CD4-positive, alpha-beta T cell (primary cell): ENCODE measurements at regions not wholly inside any gene's neighbourhood (a gene's known extent, or its start where the extent isn't known, plus 50 kb on each side); places are given as distances from the start of the nearest gene placed in this dataset.
"Not testable (repeated sequence)": the region's sequence is repeated elsewhere in the genome, so short reads cannot be mapped to it uniquely, and the experiment has no call there.

Experiments used
- ATAC-seq: fragments of 200-7000 bp; cut with Tn5 transposase; one replicate; pipeline ENCODE4 v1.10.0; 2022; ENCODE audit warnings: mild to moderate bottlenecking; ENCODE audit not compliant: poor library complexity
- CTCF ChIA-PET: fragments of 350-600 bp; sonication (Branson Sonifier 250); formaldehyde crosslinking; loops from one replicate; lab custom pipeline; 2021; ENCODE audit warnings: antibody characterized with exemption, inconsistent platforms; lab: Charles Lee
- POLR2A ChIA-PET: fragments of 350-600 bp; sonication (Branson Sonifier 250); formaldehyde crosslinking; loops from one replicate; lab custom pipeline; 2021; ENCODE audit warnings: antibody characterized with exemption, inconsistent platforms; lab: Charles Lee
- DNase-seq, 14 experiments: peaks; one replicate each; pipeline ENCODE4 v3.0.0-alpha.2; 2013 to 2020; ENCODE audit warnings: mixed read lengths in 2 of 14
- H3K27ac ChIP-seq, 2 donors: one replicate each; pipeline versions ENCODE4 v1.5.1 to v1.7.0; 2013; ENCODE audit warnings: low read length in 2 of 2, low read depth in 1 of 2, mild to moderate bottlenecking in 1 of 2
- H3K27me3 ChIP-seq, 2 experiments: 1 replicate in 1 of 2; 2 replicates in 1 of 2; pipeline versions ENCODE4 v1.6.1 to v1.7.0; 2013; ENCODE audit warnings: low read length in 2 of 2, control low read depth in 1 of 2, mild to moderate bottlenecking in 1 of 2, moderate library complexity in 1 of 2; ENCODE audit not compliant: insufficient read depth in 2 of 2, control insufficient read depth in 1 of 2
- H3K36me3 ChIP-seq: one replicate; pipeline ENCODE4 v1.6.1; 2013; ENCODE audit warnings: low read length, control low read depth; ENCODE audit not compliant: insufficient read depth
- H3K4me1 ChIP-seq: one replicate; pipeline ENCODE4 v1.6.1; 2013; ENCODE audit warnings: low read length, control low read depth; ENCODE audit not compliant: insufficient read depth
- H3K4me3 ChIP-seq: one replicate; pipeline ENCODE4 v1.5.1; 2013; ENCODE audit warnings: mild to moderate bottlenecking, low read length, moderate library complexity
- H3K9me3 ChIP-seq, 2 experiments: 1 replicate in 1 of 2; 2 replicates in 1 of 2; pipeline versions ENCODE4 v1.6.1 to v1.7.0; 2013; ENCODE audit warnings: low read length in 2 of 2, mild to moderate bottlenecking in 2 of 2, control low read depth in 1 of 2, moderate library complexity in 1 of 2; ENCODE audit not compliant: control insufficient read depth in 1 of 2, insufficient read depth in 1 of 2
- H3K27ac Mint-ChIP-seq: one replicate; pipeline ENCODE4 v1.8.0; 2020; ENCODE audit warnings: mixed read lengths
- H3K27me3 Mint-ChIP-seq: one replicate; pipeline ENCODE4 v1.8.0; 2021; ENCODE audit warnings: mixed read lengths
- H3K36me3 Mint-ChIP-seq: one replicate; pipeline ENCODE4 v1.8.0; 2021; ENCODE audit warnings: low read depth, mixed read lengths
- H3K4me1 Mint-ChIP-seq: one replicate; pipeline ENCODE4 v1.8.0; 2021; ENCODE audit warnings: low read depth, mixed read lengths
- H3K4me3 Mint-ChIP-seq: one replicate; pipeline ENCODE4 v1.8.0; 2020; ENCODE audit warnings: mild to moderate bottlenecking, mixed read lengths
- H3K9me3 Mint-ChIP-seq: one replicate; pipeline ENCODE4 v1.8.0; 2020; ENCODE audit warnings: mixed read lengths
- CTCF ChIP-seq: fragments of 200-600 bp; IDR thresholded peaks from one replicate; pipeline ENCODE4 v1.8.0; 2022; ENCODE audit warnings: antibody characterized with exemption, mild to moderate bottlenecking
- intact Hi-C, 2 experiments: fragments of 100-400 bp; cut with DNase I in 1 of 2; cut with micrococcal nuclease in 1 of 2; formaldehyde crosslinking; loops; one replicate each; pipeline versions ENCODE4 v1.15.1 to v1.9.0; 2023 to 2025; cut with DNase I, micrococcal nuclease

DNA sequence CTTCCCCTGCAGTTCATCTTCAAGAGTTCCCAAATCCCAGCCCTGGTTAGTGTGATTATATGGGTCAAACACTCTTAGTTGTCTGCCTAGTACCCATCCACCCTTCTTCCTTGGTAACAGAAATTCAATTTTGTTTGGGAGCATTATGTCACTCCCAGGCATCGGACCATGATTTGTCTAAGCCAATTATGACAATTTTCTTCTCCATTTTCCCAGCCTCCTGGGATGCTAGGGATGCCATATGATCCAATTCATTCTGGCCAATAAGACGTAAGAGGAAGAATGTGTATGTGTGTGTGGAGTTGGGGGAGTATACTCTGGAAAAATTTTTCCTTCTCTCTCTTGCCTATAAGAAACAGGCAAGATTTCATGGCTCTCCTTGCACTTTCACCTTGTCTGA lies 465.9 kb downstream of the MID1IP1 start:
- no peaks in the 10 kb centered on the region for H3K27me3 ChIP-seq
- CTCF ChIA-PET: interaction anchor here (1.3 kb wide), 1 partner anchor 24 kb away, joined by 3 read pairs; no protein-coding TSS in a partner anchor
- no peak overlapping the region for H3K4me3 ChIP-seq
- POLR2A ChIA-PET: no interaction called here
- no peaks in the 10 kb centered on the region for H3K9me3 ChIP-seq
- H3K36me3 Mint-ChIP-seq: no peaks in the 10 kb centered on the region
- TF ChIP-seq CTCF: no peak
- ATAC-seq (no peak), DNase-seq (no peak)
- no peak overlapping the region for H3K27ac Mint-ChIP-seq
- H3K27me3 Mint-ChIP-seq: no peaks in the 10 kb centered on the region
- no peaks in the 10 kb centered on the region for H3K4me1 ChIP-seq
- intact Hi-C loops: loop anchor here in 1 of 2 experiments (5.0 kb wide), 1 partner anchor 165 kb away; no protein-coding TSS in a partner anchor
- peaks cover 9% of the 10 kb centered on the region for H3K4me1 Mint-ChIP-seq
- no peaks in the 10 kb centered on the region for H3K36me3 ChIP-seq
- H3K4me3 Mint-ChIP-seq: no peak overlapping the region
- H3K27ac ChIP-seq: no peak overlapping the region
- H3K9me3 Mint-ChIP-seq: peaks cover 2% of the 10 kb centered on the region

DNA sequence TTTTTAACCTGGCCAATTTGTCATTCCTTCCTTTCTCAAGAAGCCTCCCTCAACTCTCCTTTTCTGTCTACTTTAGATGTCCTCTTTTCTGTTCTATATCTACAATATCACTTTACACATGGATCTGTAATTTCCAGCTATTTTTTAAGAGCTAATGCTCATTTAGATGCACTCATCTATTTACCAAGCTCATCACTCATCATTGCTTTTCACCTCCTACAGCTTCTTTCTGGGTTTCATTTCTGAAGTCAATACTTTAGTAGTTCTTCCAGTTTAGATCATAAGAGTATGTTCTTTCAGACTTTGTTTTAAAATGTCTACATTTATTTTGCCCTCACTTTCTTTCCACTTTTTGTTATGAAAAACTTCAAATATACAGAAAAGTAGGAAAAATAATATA lies 466.9 kb downstream of the MID1IP1 start:
- POLR2A ChIA-PET: no interaction called here
- DNase-seq (no peak), ATAC-seq (no peak)
- Mint-ChIP-seq H3K27me3 (no peaks in the 10 kb centered on the region), H3K4me1 (peaks cover 9% of the 10 kb centered on the region), H3K4me3 (no peak overlapping the region), H3K36me3 (no peaks in the 10 kb centered on the region), H3K27ac (no peak overlapping the region), H3K9me3 (peaks cover 2% of the 10 kb centered on the region)
- intact Hi-C loops: loop anchor here in 1 of 2 experiments (5.0 kb wide), 1 partner anchor 164 kb away; no protein-coding TSS in a partner anchor
- no peaks in the 10 kb centered on the region for H3K9me3 ChIP-seq
- no peak overlapping the region for H3K27ac ChIP-seq
- CTCF ChIA-PET: no interaction called here
- no peak overlapping the region for H3K4me3 ChIP-seq
- no peak for TF ChIP-seq CTCF
- H3K27me3 ChIP-seq: no peaks in the 10 kb centered on the region
- H3K36me3 ChIP-seq: no peaks in the 10 kb centered on the region
- H3K4me1 ChIP-seq: no peaks in the 10 kb centered on the region

DNA sequence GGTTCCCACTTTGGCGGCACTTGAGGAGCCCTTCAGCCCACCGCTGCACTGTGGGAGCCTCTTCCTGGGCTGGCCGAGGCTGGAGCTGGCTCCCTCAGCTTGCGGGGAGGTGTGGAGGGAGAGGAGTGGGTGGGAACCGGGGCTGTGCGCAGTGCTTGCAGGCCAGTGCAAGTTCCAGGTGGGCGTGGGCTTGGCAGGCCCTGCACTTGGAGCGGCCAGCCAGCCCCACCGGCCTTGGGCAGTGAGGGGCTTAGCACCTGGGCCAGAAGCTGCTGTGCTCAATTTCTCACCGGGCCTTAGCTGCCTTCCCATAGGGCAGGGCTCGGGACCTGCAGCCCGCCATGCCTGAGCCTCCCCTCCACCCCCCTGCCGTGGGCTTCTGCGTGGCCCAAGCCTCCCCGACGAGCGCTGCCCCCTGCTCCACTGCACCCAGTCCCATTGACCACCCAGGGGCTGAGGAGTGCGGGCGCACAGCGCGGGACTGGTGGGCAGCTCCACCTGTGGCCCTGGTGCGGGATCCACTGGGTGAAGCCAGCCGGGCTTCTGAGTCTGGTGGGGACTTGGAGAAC lies 474.3 kb downstream of the MID1IP1 start:
- no peak overlapping the region for H3K27ac Mint-ChIP-seq
- no peaks in the 10 kb centered on the region for H3K36me3 Mint-ChIP-seq
- H3K27me3 ChIP-seq: no peaks in the 10 kb centered on the region
- H3K4me3 Mint-ChIP-seq: no peak overlapping the region
- no peaks in the 10 kb centered on the region for H3K9me3 Mint-ChIP-seq
- no peaks in the 10 kb centered on the region for H3K27me3 Mint-ChIP-seq
- no peaks in the 10 kb centered on the region for H3K4me1 ChIP-seq
- no peak overlapping the region for H3K27ac ChIP-seq
- no peak for DNase-seq
- peaks cover 0 to 5% of the 10 kb centered on the region in 2 experiments for H3K9me3 ChIP-seq
- no peaks in the 10 kb centered on the region for H3K36me3 ChIP-seq
- ChIA-PET POLR2A (no interaction called here), CTCF (no interaction called here)
- no peak for TF ChIP-seq CTCF
- H3K4me3 ChIP-seq: no peak overlapping the region
- ATAC-seq: no peak
- intact Hi-C loops: no loop called here
- no peaks in the 10 kb centered on the region for H3K4me1 Mint-ChIP-seq

DNA sequence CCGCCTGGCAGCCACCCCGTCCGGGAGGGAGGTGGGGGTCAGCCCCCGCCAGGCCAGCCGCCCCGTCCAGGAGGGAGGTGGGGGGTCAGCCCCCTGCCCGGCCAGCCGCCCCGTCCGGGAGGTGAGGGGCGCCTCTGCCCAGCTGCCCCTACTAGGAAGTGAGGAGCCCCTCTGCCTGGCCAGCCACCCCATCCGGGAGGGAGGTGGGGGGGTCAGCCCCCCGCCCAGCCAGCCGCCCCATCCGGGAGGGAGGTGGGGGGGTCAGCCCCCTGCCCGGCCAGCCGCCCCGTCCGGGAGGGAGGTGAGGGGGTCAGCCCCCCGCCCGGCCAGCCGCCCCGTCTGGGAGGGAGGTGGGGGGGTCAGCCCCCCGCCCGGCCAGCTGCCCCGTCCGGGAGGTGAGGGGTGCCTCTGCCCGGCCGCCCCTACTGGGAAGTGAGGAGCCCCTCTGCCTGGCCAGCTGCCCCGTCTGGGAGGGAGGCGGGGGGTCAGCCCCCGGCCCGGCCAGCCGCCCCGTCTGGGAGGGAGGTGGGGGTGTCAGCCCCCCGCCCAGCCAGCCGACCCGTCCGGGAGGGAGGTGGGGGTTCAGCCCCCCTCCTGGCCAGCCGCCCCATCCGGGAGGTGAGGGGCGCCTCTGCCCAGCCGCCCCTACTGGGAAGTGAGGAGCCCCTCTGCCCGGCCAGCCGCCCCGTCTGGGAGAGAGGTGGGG lies 476.6 kb downstream of the MID1IP1 start:
- DNase-seq, CTCF ChIA-PET: not testable (repeated sequence)

More for the DNA sequence above, 476.6 kb downstream of the MID1IP1 start:
- POLR2A ChIA-PET, ATAC-seq, H3K4me1 Mint-ChIP-seq, H3K9me3 Mint-ChIP-seq, H3K36me3 ChIP-seq, H3K36me3 Mint-ChIP-seq, H3K27me3 Mint-ChIP-seq, H3K4me3 ChIP-seq, intact Hi-C loops, H3K27ac Mint-ChIP-seq, H3K27me3 ChIP-seq, H3K27ac ChIP-seq, H3K4me1 ChIP-seq, H3K4me3 Mint-ChIP-seq, H3K9me3 ChIP-seq: not testable (repeated sequence)
